Body of pancreas (tissue), 4 donors: ENCODE measurements at regions not wholly inside any gene's neighbourhood (a gene's known extent, or its start where the extent isn't known, plus 50 kb on each side); places are given as distances from the start of the nearest gene placed in this dataset.

ENCODE experiments used
- POLR2A ChIP-seq, 3 donors: fragments of 450-650 bp; IDR thresholded peaks; one replicate each; pipeline ENCODE4 v1.6.1; 2016; ENCODE audit warnings: antibody characterized with exemption in 3 of 3, mild to moderate bottlenecking in 2 of 3
- TF ChIP-seq, protein P1 (sequence below), 7 experiments: fragments of 450-650 bp in 4 of 7; fragments of 200-600 bp in 3 of 7; sonication (generic) in 3 of 7; IDR thresholded peaks; one replicate each; pipeline ENCODE4 v1.5.1; 2016 to 2019; ENCODE audit warnings: antibody characterized with exemption in 7 of 7

DNA sequence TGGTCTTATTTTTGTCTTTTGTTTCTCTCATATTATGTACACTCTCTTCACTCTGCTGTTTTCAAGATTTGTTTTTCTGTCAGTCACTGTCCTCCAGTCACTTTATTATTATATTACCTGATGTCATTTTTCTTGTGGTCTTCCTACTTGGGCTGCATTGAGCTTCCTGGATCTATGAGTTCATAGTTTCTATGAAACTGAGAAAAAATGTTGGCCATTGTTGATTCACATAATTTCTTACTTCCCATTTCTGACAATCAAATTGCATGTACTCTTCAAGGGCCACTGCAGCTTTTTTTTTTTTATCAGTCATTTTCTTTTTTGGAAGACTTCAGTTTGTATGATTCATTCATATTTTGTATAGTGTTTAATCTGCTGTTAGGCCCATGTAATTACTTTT, 1180.6 kb upstream of the GBE1 start:
- TF ChIP-seq, protein P1, sequence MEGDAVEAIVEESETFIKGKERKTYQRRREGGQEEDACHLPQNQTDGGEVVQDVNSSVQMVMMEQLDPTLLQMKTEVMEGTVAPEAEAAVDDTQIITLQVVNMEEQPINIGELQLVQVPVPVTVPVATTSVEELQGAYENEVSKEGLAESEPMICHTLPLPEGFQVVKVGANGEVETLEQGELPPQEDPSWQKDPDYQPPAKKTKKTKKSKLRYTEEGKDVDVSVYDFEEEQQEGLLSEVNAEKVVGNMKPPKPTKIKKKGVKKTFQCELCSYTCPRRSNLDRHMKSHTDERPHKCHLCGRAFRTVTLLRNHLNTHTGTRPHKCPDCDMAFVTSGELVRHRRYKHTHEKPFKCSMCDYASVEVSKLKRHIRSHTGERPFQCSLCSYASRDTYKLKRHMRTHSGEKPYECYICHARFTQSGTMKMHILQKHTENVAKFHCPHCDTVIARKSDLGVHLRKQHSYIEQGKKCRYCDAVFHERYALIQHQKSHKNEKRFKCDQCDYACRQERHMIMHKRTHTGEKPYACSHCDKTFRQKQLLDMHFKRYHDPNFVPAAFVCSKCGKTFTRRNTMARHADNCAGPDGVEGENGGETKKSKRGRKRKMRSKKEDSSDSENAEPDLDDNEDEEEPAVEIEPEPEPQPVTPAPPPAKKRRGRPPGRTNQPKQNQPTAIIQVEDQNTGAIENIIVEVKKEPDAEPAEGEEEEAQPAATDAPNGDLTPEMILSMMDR (IDR thresholded peaks at IDR 0.05): no peak
- TF ChIP-seq POLR2A (IDR thresholded peaks at IDR 0.05): no peak
